Activated naive CD4-positive, alpha-beta T cell treated with anti-CD3 and anti-CD28 coated beads, Interleukin-2, amount 50 U/mL, for 24 hours (primary cell): ENCODE measurements at regions not wholly inside any gene's neighbourhood (a gene's known extent, or its start where the extent isn't known, plus 50 kb on each side); places are given as distances from the start of the nearest gene placed in this dataset.

Experiments
- H3K27ac Mint-ChIP-seq: one replicate; pipeline ENCODE4 v1.8.0; 2021; ENCODE audit warnings: mild to moderate bottlenecking, mixed read lengths
- H3K27me3 Mint-ChIP-seq: one replicate; pipeline ENCODE4 v1.8.0; 2021; ENCODE audit warnings: mixed read lengths
- H3K36me3 Mint-ChIP-seq: one replicate; pipeline ENCODE4 v1.8.0; 2021; ENCODE audit warnings: mixed read lengths
- H3K4me1 Mint-ChIP-seq: one replicate; pipeline ENCODE4 v1.8.0; 2021; ENCODE audit warnings: mixed read lengths
- H3K4me3 Mint-ChIP-seq: one replicate; pipeline ENCODE4 v1.8.0; 2021; ENCODE audit warnings: mild to moderate bottlenecking, mixed read lengths
- H3K9me3 Mint-ChIP-seq: one replicate; pipeline ENCODE4 v1.8.0; 2021; ENCODE audit warnings: mixed read lengths

GRCh38 chr2:161103451-161103831, 56.8 kb upstream of the TANK start:
- Mint-ChIP-seq H3K36me3 (no peaks in the 10 kb centered on the region), H3K27ac (no peak overlapping the region), H3K4me3 (no peak overlapping the region), H3K27me3 (peaks cover 2% of the 10 kb centered on the region), H3K9me3 (no peaks in the 10 kb centered on the region), H3K4me1 (peaks cover 4% of the 10 kb centered on the region)

- Mint-ChIP-seq H3K36me3 (no peaks in the 10 kb centered on the region), H3K27ac (no peak overlapping the region), H3K4me3 (no peak overlapping the region), H3K4me1 (peaks cover 4% of the 10 kb centered on the region), H3K9me3 (no peaks in the 10 kb centered on the region), H3K27me3 (peaks cover 2% of the 10 kb centered on the region)
These were observed 56.1 kb upstream of the TANK start for GRCh38 chr2:161104054-161104553.

DNA sequence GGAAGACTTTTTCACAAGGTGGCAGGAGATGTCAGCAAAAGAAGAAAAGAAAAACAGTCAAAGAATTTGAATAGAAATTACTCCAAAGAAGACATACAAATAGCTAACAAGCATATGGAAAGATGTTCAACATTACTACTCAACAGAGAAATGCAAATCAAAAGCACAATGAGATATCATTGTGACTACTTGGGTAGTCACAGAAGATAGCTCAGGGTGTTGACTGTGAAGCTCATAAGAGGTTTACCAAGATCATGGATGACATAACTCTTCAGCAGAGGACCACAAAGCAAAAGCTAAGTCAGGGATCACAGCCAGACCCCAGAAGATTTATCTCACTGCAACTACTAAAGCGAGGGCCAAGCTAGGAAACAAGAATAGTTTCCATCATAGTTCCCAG, 53.0 kb upstream of the TANK start:
- peaks cover 4% of the 10 kb centered on the region for H3K4me1 Mint-ChIP-seq
- H3K36me3 Mint-ChIP-seq, result no peaks in the 10 kb centered on the region
- H3K27me3 Mint-ChIP-seq, result peaks cover 1% of the 10 kb centered on the region
- H3K27ac Mint-ChIP-seq, result no peak overlapping the region
- no peaks in the 10 kb centered on the region for H3K9me3 Mint-ChIP-seq
- H3K4me3 Mint-ChIP-seq, result no peak overlapping the region
